ENCODE measurements at regions not wholly inside any gene's neighbourhood (a gene's known extent, or its start where the extent isn't known, plus 50 kb on each side); places are given as distances from the start of the nearest gene placed in this dataset.
"Not testable (repeated sequence)": the region's sequence is repeated elsewhere in the genome, so short reads cannot be mapped to it uniquely, and the experiment has no call there.

- TF ChIP-seq CTCF (optimal IDR thresholded peaks at IDR 0.05 in 1 of 3, IDR thresholded peaks at IDR 0.05 in 1 of 3, conservative IDR thresholded peaks at IDR 0.05 in 1 of 3; ENCODE audit: extremely low read depth in 1 of 3, insufficient read depth in 2 of 3, low read length in 3 of 3); EZH2 (IDR thresholded peaks at IDR 0.05; ENCODE audit: low read length): not testable (repeated sequence)
Observed at GRCh38 chr4:3932734-3933133, 166.5 kb downstream of the ADRA2C start.
